ENCODE measurements at regions not wholly inside any gene's neighbourhood (a gene's known extent, or its start where the extent isn't known, plus 50 kb on each side); places are given as distances from the start of the nearest gene placed in this dataset.
"Not testable (repeated sequence)": the region's sequence is repeated elsewhere in the genome, so short reads cannot be mapped to it uniquely, and the experiment has no call there.

GRCh38 chr4:92021788-92022187 is 282.0 kb upstream of the GRID2 start:
- Histone ChIP-seq H2BK12ac (ENCODE audit: low read length) (no peak overlapping the region), H4K12ac (ENCODE audit: low read depth, low read length) (no peak overlapping the region), H2BK120ac (ENCODE audit: insufficient read depth, low read length, poor library complexity) (no peak overlapping the region), H3K23ac (ENCODE audit: low read length) (no peak overlapping the region), H2AK5ac (ENCODE audit: low read length) (no peak overlapping the region), H2AFZ (ENCODE audit: insufficient read depth, low read length, poor library complexity) (no peak overlapping the region), H3K79me1 (ENCODE audit: low read length) (no peaks in the 10 kb centered on the region), H3K4me1 (ENCODE audit: control insufficient read depth in 1 of 2, insufficient read depth in 2 of 2, low read length in 2 of 2) (no peaks in the 10 kb centered on the region), H4K91ac (ENCODE audit: low read depth, low read length) (no peak overlapping the region), H3K9ac (ENCODE audit: low read length) (no peak overlapping the region), H2BK5ac (ENCODE audit: low read depth, low read length, poor library complexity) (no peak overlapping the region), H3K18ac (ENCODE audit: low read length) (no peak overlapping the region), H4K8ac (ENCODE audit: low read depth, low read length) (no peak overlapping the region), H3K79me2 (ENCODE audit: control insufficient read depth, insufficient read depth, low read length, poor library complexity) (no peaks in the 10 kb centered on the region), H3K4ac (ENCODE audit: low read depth, low read length) (no peak overlapping the region), H3K14ac (ENCODE audit: low read length) (no peak overlapping the region), H3K4me2 (ENCODE audit: low read length) (no peak overlapping the region), H3K9me3 (ENCODE audit: insufficient read depth, low read depth, low read length) (peaks cover 2% of the 10 kb centered on the region), H3K27ac (ENCODE audit: low read depth, low read length) (no peak overlapping the region), H3K4me3 (ENCODE audit: low read depth, low read length) (no peak overlapping the region), H3K36me3 (ENCODE audit: control insufficient read depth in 1 of 2, insufficient read depth in 2 of 2, low read length in 2 of 2) (no peaks in the 10 kb centered on the region), H3K27me3 (ENCODE audit: insufficient read depth, low read length) (no peaks in the 10 kb centered on the region)
- no CpG with 5 or more reads among the region's 2 CpGs for WGBS (ENCODE audit: extremely low coverage, insufficient coverage, insufficient read length)
- no peak for DNase-seq

- not testable (repeated sequence) for H3K4me3 ChIP-seq (ENCODE audit: low read depth, low read length); H4K91ac ChIP-seq (ENCODE audit: low read depth, low read length); H3K14ac ChIP-seq (ENCODE audit: low read length); H3K9ac ChIP-seq (ENCODE audit: low read length); H2AK5ac ChIP-seq (ENCODE audit: low read length); H3K9me3 ChIP-seq (ENCODE audit: insufficient read depth, low read depth, low read length); H3K4me1 ChIP-seq (ENCODE audit: control insufficient read depth in 1 of 2, insufficient read depth in 2 of 2, low read length in 2 of 2); DNase-seq; H2BK120ac ChIP-seq (ENCODE audit: insufficient read depth, low read length, poor library complexity); H3K79me2 ChIP-seq (ENCODE audit: control insufficient read depth, insufficient read depth, low read length, poor library complexity); H3K36me3 ChIP-seq (ENCODE audit: control insufficient read depth in 1 of 2, insufficient read depth in 2 of 2, low read length in 2 of 2); H2BK5ac ChIP-seq (ENCODE audit: low read depth, low read length, poor library complexity); H2BK12ac ChIP-seq (ENCODE audit: low read length); H3K79me1 ChIP-seq (ENCODE audit: low read length); H3K23ac ChIP-seq (ENCODE audit: low read length); H3K4ac ChIP-seq (ENCODE audit: low read depth, low read length); H4K12ac ChIP-seq (ENCODE audit: low read depth, low read length); H2AFZ ChIP-seq (ENCODE audit: insufficient read depth, low read length, poor library complexity); H3K27ac ChIP-seq (ENCODE audit: low read depth, low read length); H4K8ac ChIP-seq (ENCODE audit: low read depth, low read length); H3K18ac ChIP-seq (ENCODE audit: low read length); H3K27me3 ChIP-seq (ENCODE audit: insufficient read depth, low read length); H3K4me2 ChIP-seq (ENCODE audit: low read length)
- WGBS (ENCODE audit: extremely low coverage, insufficient coverage, insufficient read length), result 100% methylated on average over 2 of the region's 6 CpGs
Measured at GRCh38 chr4:92028830-92029229, 274.9 kb upstream of the GRID2 start.

GRCh38 chr4:92031825-92032224 is 271.9 kb upstream of the GRID2 start:
- H3K27me3 ChIP-seq (ENCODE audit: insufficient read depth, low read length), result no peaks in the 10 kb centered on the region
- no peaks in the 10 kb centered on the region for H3K79me2 ChIP-seq (ENCODE audit: control insufficient read depth, insufficient read depth, low read length, poor library complexity)
- no CpG with 5 or more reads among the region's 2 CpGs for WGBS (ENCODE audit: extremely low coverage, insufficient coverage, insufficient read length)
- no peaks in the 10 kb centered on the region for H3K36me3 ChIP-seq (ENCODE audit: control insufficient read depth in 1 of 2, insufficient read depth in 2 of 2, low read length in 2 of 2)
- no peak overlapping the region for H2AK5ac ChIP-seq (ENCODE audit: low read length)
- DNase-seq, result no peak
- H3K9ac ChIP-seq (ENCODE audit: low read length), result no peak overlapping the region
- H4K91ac ChIP-seq (ENCODE audit: low read depth, low read length), result no peak overlapping the region
- H3K79me1 ChIP-seq (ENCODE audit: low read length), result no peaks in the 10 kb centered on the region
- no peaks in the 10 kb centered on the region for H3K9me3 ChIP-seq (ENCODE audit: insufficient read depth, low read depth, low read length)
- no peak overlapping the region for H2BK120ac ChIP-seq (ENCODE audit: insufficient read depth, low read length, poor library complexity)
- no peak overlapping the region for H3K18ac ChIP-seq (ENCODE audit: low read length)
- H3K4me1 ChIP-seq (ENCODE audit: control insufficient read depth in 1 of 2, insufficient read depth in 2 of 2, low read length in 2 of 2), result no peaks in the 10 kb centered on the region
- no peak overlapping the region for H4K8ac ChIP-seq (ENCODE audit: low read depth, low read length)
- H3K23ac ChIP-seq (ENCODE audit: low read length), result no peak overlapping the region
- H2BK5ac ChIP-seq (ENCODE audit: low read depth, low read length, poor library complexity), result no peak overlapping the region
- no peak overlapping the region for H3K27ac ChIP-seq (ENCODE audit: low read depth, low read length)
- H3K4ac ChIP-seq (ENCODE audit: low read depth, low read length), result no peak overlapping the region
- H2AFZ ChIP-seq (ENCODE audit: insufficient read depth, low read length, poor library complexity), result no peak overlapping the region
- H3K4me3 ChIP-seq (ENCODE audit: low read depth, low read length), result no peak overlapping the region
- H2BK12ac ChIP-seq (ENCODE audit: low read length), result no peak overlapping the region
- no peak overlapping the region for H3K14ac ChIP-seq (ENCODE audit: low read length)
- no peak overlapping the region for H3K4me2 ChIP-seq (ENCODE audit: low read length)
- H4K12ac ChIP-seq (ENCODE audit: low read depth, low read length), result no peak overlapping the region

- no peaks in the 10 kb centered on the region for H3K36me3 ChIP-seq (ENCODE audit: control insufficient read depth in 1 of 2, insufficient read depth in 2 of 2, low read length in 2 of 2)
- WGBS (ENCODE audit: extremely low coverage, insufficient coverage, insufficient read length), result no CpG with 5 or more reads among the region's 3 CpGs
- no peak overlapping the region for H3K4me2 ChIP-seq (ENCODE audit: low read length)
- no peaks in the 10 kb centered on the region for H3K79me2 ChIP-seq (ENCODE audit: control insufficient read depth, insufficient read depth, low read length, poor library complexity)
- no peak for DNase-seq
- H3K9ac ChIP-seq (ENCODE audit: low read length), result no peak overlapping the region
- no peaks in the 10 kb centered on the region for H3K9me3 ChIP-seq (ENCODE audit: insufficient read depth, low read depth, low read length)
- H2BK12ac ChIP-seq (ENCODE audit: low read length), result no peak overlapping the region
- no peak overlapping the region for H4K91ac ChIP-seq (ENCODE audit: low read depth, low read length)
- no peak overlapping the region for H2AK5ac ChIP-seq (ENCODE audit: low read length)
- no peak overlapping the region for H4K8ac ChIP-seq (ENCODE audit: low read depth, low read length)
- H2AFZ ChIP-seq (ENCODE audit: insufficient read depth, low read length, poor library complexity), result no peak overlapping the region
- H3K79me1 ChIP-seq (ENCODE audit: low read length), result no peaks in the 10 kb centered on the region
- H3K27ac ChIP-seq (ENCODE audit: low read depth, low read length), result no peak overlapping the region
- H3K4ac ChIP-seq (ENCODE audit: low read depth, low read length), result no peak overlapping the region
- H3K4me1 ChIP-seq (ENCODE audit: control insufficient read depth in 1 of 2, insufficient read depth in 2 of 2, low read length in 2 of 2), result no peaks in the 10 kb centered on the region
- no peaks in the 10 kb centered on the region for H3K27me3 ChIP-seq (ENCODE audit: insufficient read depth, low read length)
- no peak overlapping the region for H2BK120ac ChIP-seq (ENCODE audit: insufficient read depth, low read length, poor library complexity)
- no peak overlapping the region for H3K18ac ChIP-seq (ENCODE audit: low read length)
- H3K4me3 ChIP-seq (ENCODE audit: low read depth, low read length), result no peak overlapping the region
- no peak overlapping the region for H4K12ac ChIP-seq (ENCODE audit: low read depth, low read length)
- H2BK5ac ChIP-seq (ENCODE audit: low read depth, low read length, poor library complexity), result no peak overlapping the region
- no peak overlapping the region for H3K14ac ChIP-seq (ENCODE audit: low read length)
- no peak overlapping the region for H3K23ac ChIP-seq (ENCODE audit: low read length)
Measured at GRCh38 chr4:92035666-92036065, 268.1 kb upstream of the GRID2 start.
